K562 (cell line): ENCODE measurements at regions not wholly inside any gene's neighbourhood (a gene's known extent, or its start where the extent isn't known, plus 50 kb on each side); places are given as distances from the start of the nearest gene placed in this dataset.

Experiments used
- PHF8 ChIP-seq: fragments of 200-600 bp; sonication (generic); IDR thresholded peaks from 2 replicates; pipeline ENCODE4 v1.6.1; 2012; ENCODE audit warnings: mixed run types, mild to moderate bottlenecking, inconsistent platforms, low read length, moderate library complexity, borderline replicate concordance
- ZNF408 ChIP-seq: fragments of 250-450 bp; sonication (Bioruptor Pico); IDR thresholded peaks from 2 replicates; pipeline ENCODE4 v1.4.0; 2020; ENCODE audit warnings: low read depth, mild to moderate bottlenecking, moderate library complexity

DNA sequence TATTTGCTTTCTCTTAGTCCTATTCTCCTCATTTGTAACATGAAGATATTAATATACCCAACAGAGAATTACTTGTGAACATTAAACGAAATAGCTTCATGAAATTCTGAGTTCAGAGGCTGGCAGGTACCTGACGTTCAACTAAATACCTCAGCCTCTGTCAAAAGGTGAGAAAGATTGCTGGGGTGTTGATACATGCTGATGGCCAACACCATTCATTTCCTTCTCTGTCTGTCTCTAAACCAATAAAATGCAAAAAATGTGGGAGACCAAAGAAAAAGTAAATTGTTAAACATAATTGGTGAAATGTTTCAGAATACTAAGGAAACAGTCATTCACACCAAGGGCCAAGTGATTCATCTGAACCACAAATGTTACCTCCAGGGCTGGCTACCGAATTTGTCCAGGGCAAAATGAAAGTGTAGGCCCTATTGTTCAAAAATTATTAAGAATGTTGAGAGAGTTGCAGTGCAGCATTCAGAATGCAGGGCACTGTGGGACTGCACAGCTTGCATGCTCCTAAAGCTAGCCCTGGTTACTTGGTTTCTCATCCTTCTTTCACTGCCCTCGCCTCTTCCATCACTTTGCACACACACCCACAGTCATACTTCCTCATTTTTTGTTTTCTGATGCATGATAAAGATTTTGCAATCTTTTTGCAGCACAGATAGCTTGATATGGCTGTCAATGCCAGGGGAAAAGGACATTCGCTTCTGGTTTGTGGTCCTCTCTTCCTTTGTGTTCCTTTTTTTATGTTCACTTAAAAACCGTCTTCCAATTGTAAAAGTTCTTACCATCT is 414.3 kb upstream of the NR5A2 start:
- TF ChIP-seq ZNF408 = no peak
- TF ChIP-seq PHF8 = no peak
